ENCODE measurements at regions not wholly inside any gene's neighbourhood (a gene's known extent, or its start where the extent isn't known, plus 50 kb on each side); places are given as distances from the start of the nearest gene placed in this dataset.

DNA sequence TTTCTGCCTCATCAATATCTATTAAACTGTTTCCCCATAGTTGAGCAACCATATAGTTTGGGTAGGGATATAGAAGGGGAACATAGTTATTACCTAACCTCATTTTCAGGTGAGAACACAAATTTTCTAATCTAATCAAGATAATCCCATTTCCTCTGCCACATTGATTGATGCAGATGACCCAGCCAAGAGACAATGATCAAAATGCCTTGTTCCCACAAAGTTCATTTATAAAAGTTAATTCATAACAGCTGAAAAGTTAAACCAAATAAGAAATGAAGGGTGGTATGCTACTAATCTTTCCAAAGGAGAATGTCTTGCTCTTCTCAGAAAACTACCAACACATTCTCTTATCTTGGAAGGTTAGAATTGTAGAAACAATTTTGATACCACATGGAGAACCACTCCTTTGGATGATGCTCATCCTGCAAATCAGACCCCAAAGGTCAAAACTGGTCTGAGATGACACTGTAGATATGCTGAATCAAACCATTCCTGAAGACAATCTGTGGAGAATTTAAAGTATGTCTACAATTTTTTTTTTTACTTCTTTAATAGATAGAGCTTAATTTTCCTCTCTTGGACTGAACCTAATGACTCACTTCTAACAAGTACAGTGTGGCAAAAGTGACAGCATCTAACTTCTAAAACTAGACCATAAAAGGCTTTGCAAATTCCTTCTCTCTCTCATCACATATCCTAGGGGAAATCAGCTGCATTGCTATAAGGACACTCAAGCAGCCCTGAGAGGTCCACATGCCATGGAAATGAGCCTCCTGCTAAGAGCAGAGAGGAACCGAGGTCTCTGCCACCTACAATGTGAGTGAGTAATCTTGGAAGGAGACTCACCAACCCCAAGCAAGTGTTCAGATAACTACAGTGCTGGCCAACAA lies 586.7 kb upstream of the TUSC1 start:
- TF ChIP-seq TCF12 (IDR thresholded peaks at IDR 0.05; ENCODE audit: low read depth), result peak; percentile 41
- TF ChIP-seq, protein P1, sequence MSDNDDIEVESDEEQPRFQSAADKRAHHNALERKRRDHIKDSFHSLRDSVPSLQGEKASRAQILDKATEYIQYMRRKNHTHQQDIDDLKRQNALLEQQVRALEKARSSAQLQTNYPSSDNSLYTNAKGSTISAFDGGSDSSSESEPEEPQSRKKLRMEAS (IDR thresholded peaks at IDR 0.05), result peak; percentile 35; the same call in 1 of the 2 replicates
- no peak for TF ChIP-seq RAD21 (IDR thresholded peaks at IDR 0.05; ENCODE audit: low read depth)
- TF ChIP-seq FOXM1 (IDR thresholded peaks at IDR 0.05; ENCODE audit: borderline replicate concordance, low read depth), result peak; percentile 60; the same call in 1 of the 2 replicates
- TF ChIP-seq EP300 (IDR thresholded peaks at IDR 0.05; ENCODE audit: borderline replicate concordance), result peak; percentile 77
- no peak for TF ChIP-seq TAF1 (IDR thresholded peaks at IDR 0.05; ENCODE audit: low read depth)
- TF ChIP-seq TEAD4 (IDR thresholded peaks at IDR 0.05), result peak; percentile 38; the same call in 1 of the 2 replicates

DNA sequence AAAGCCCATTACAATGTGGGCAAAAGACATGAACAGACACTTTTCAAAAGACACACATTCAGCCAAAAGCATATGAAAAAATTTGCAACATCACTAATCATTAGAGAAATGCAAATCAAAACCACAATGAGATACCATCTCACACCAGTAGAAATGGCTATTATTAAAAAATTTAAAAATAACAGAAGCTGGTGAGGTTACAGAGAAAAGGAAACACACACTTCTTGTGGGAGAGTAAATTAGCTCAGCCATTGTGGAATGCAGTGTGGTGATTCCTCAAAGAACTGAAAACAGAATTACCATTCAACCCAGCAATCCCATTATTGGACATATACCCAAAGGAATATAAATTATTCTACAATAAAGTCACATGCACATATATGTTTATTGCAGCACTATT lies 585.2 kb upstream of the TUSC1 start:
- TF ChIP-seq NFIC (IDR thresholded peaks at IDR 0.05) (no peak), RAD21 (IDR thresholded peaks at IDR 0.05; ENCODE audit: low read depth) (no peak), YY1 (IDR thresholded peaks at IDR 0.05; ENCODE audit: low read depth) (no peak), REST (IDR thresholded peaks at IDR 0.05; ENCODE audit: low read depth) (no peak)

DNA sequence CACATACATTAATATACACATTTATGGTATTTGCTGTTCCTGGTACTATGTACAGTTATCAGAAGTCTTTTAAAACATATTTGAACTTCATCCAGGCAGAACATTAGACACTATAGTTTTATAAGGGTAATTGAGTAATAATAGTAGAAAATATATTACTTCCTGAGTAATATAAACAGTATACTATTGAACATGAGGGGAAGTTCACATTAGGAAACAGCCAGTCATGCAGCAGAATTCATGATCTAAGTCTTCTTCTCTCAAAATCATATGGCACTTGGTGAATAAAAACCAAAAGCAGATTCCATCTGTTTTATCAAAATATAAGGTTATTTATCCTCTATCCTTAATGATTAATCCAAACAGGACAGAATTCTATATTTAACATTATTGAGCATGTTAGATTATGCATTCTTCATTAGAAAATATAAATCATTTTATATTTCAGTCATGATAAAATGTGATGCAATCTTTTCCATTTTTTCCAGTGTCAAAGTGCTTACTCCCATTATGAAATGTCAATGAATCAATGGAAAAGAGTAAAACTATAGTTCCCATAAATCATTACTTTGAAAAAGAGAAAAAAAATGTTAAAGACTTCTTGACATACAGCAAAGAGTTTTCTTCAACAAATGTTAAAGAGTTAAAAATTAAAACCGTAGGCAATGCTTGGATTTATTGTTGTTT lies 584.3 kb upstream of the TUSC1 start:
- TF ChIP-seq FOXM1 (IDR thresholded peaks at IDR 0.05; ENCODE audit: borderline replicate concordance, low read depth), result no peak; the same call in 1 of the 2 replicates
- TF ChIP-seq CEBPB (IDR thresholded peaks at IDR 0.05), result peak; percentile 13; the same call in 1 of the 2 replicates

DNA sequence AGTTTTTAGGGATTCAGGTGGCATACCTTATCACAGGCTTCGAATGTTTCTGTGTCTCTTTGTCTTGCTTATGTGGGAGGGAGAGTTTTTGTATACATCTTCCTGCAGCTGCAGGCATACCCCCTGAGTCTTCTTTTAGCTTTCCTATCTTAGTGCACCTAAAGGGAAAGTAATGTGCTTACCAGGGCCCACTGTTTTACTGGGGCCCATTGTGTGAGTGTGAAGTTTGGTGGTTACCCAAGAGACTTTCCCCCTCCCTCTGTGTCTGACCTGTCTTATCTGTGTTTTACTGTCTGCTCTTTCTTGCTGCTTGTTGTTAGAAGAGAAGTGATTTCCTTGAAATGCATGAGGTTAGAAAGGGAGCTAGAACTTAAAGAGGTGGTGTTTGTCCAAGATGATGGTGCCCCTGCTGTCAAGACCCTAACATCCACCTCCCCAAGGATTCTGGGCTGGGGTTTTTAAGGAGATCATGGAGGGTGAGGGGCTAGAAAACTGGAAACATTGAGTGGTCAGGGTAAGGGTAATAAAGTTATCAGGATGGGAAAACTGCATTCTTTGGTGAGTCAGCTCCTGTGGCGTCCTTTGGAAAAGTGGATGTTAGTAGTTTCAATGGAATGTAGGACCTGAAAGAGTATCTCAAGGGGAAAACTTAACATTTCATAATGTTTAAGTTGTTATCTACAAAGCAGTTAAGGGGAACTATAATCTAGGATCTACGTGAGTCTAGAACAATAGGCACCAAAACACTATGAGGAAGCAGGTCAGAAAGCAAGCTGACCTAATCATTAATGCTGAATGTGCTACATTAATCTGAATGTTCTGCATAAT lies 583.5 kb upstream of the TUSC1 start:
- TF ChIP-seq USF1 (IDR thresholded peaks at IDR 0.05), result no peak
- TF ChIP-seq ZBTB7A (IDR thresholded peaks at IDR 0.05; ENCODE audit: low read depth), result peak; percentile 50; the same call in 1 of the 2 replicates
- TF ChIP-seq FOXM1 (IDR thresholded peaks at IDR 0.05; ENCODE audit: borderline replicate concordance, low read depth), result peak; percentile 94
- no peak for TF ChIP-seq YY1 (IDR thresholded peaks at IDR 0.05; ENCODE audit: low read depth)
- peak; percentile 97 for TF ChIP-seq EP300 (IDR thresholded peaks at IDR 0.05; ENCODE audit: borderline replicate concordance)
- TF ChIP-seq TEAD4 (IDR thresholded peaks at IDR 0.05), result peak; percentile 94
- TF ChIP-seq TAF1 (IDR thresholded peaks at IDR 0.05; ENCODE audit: low read depth), result no peak
- no peak for TF ChIP-seq CREB1 (IDR thresholded peaks at IDR 0.05; ENCODE audit: low read depth)
- no peak for TF ChIP-seq REST (IDR thresholded peaks at IDR 0.05; ENCODE audit: low read depth)
- peak; percentile 72 for TF ChIP-seq NFIC (IDR thresholded peaks at IDR 0.05)
- TF ChIP-seq, protein P1 (IDR thresholded peaks at IDR 0.05), result 0 out of 2 replicates have a peak, but pooled peaks have one; percentile 36
- TF ChIP-seq RAD21 (IDR thresholded peaks at IDR 0.05; ENCODE audit: low read depth), result no peak
- TF ChIP-seq EGR1 (IDR thresholded peaks at IDR 0.05), result no peak
- peak; percentile 58; the same call in 1 of the 2 replicates for TF ChIP-seq CEBPB (IDR thresholded peaks at IDR 0.05)
- peak; percentile 93 for TF ChIP-seq TCF12 (IDR thresholded peaks at IDR 0.05; ENCODE audit: low read depth)

DNA sequence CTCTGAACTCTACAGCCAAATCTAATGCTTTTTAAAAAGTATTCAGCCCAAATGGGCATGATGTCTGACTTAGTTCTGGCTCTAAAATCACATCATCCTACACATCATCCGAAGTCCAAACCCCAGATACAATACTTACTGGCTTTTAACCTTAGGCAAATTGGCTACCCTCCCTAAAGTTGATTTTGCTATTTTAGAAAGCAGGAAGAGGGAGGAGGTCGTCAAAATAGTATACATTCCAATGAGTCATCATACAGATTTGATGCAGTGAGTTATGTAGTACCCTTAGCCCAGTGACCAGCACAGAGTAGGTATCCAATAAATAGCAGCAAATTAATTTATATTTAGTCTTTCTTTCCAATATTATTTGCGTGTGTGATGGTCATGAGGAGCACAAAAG lies 582.0 kb upstream of the TUSC1 start:
- TF ChIP-seq FOXM1 (IDR thresholded peaks at IDR 0.05; ENCODE audit: borderline replicate concordance, low read depth), result peak; percentile 88
- TF ChIP-seq EP300 (IDR thresholded peaks at IDR 0.05; ENCODE audit: borderline replicate concordance), result peak; percentile 91
- no peak for TF ChIP-seq YY1 (IDR thresholded peaks at IDR 0.05; ENCODE audit: low read depth)
- TF ChIP-seq EGR1 (IDR thresholded peaks at IDR 0.05), result no peak
- no peak for TF ChIP-seq ZBTB7A (IDR thresholded peaks at IDR 0.05; ENCODE audit: low read depth)
- TF ChIP-seq, protein P1 (IDR thresholded peaks at IDR 0.05), result no peak
- peak; percentile 90 for TF ChIP-seq TEAD4 (IDR thresholded peaks at IDR 0.05)
- peak; percentile 81 for TF ChIP-seq NFIC (IDR thresholded peaks at IDR 0.05)
- no peak; the same call in 1 of the 2 replicates for TF ChIP-seq RAD21 (IDR thresholded peaks at IDR 0.05; ENCODE audit: low read depth)
- no peak for TF ChIP-seq TAF1 (IDR thresholded peaks at IDR 0.05; ENCODE audit: low read depth)
- TF ChIP-seq CEBPB (IDR thresholded peaks at IDR 0.05), result no peak
- peak; percentile 77; the same call in 1 of the 2 replicates for TF ChIP-seq TCF12 (IDR thresholded peaks at IDR 0.05; ENCODE audit: low read depth)

Measured in Ishikawa (cell line).